H1 (cell line): ENCODE measurements at regions not wholly inside any gene's neighbourhood (a gene's known extent, or its start where the extent isn't known, plus 50 kb on each side); places are given as distances from the start of the nearest gene placed in this dataset.

Source experiments
- CTCF ChIA-PET: fragments of 300-600 bp; sonication (Branson Sonifier 250); formaldehyde crosslinking; loops from one replicate; lab custom pipeline; 2021; ENCODE audit not compliant: partially characterized antibody; lab: Charles Lee
- POLR2A ChIA-PET: fragments of 300-600 bp; sonication (Branson Sonifier 250); formaldehyde crosslinking; loops from one replicate; lab custom pipeline; 2021; ENCODE audit warnings: inconsistent platforms; ENCODE audit not compliant: partially characterized antibody; lab: Charles Lee
- DNase-seq, 2 experiments: peaks; one replicate each; pipeline versions ENCODE4 v3.0.0 to v3.0.0-alpha.2; 2010 to 2022; ENCODE audit warnings: low spot score in 2 of 2, low read depth in 1 of 2, mixed read lengths in 1 of 2
- FAIRE-seq: peaks from 2 replicates; lab custom pipeline; 2011; peaks lifted over from hg19 to GRCh38; lab: Jason Lieb, UNC
- H2AFZ ChIP-seq: 2 replicates; pipeline ENCODE4 v1.8.1; 2012; ENCODE audit warnings: low read length, inconsistent platforms
- H2AK5ac ChIP-seq: 2 replicates; pipeline ENCODE4 v1.6.1; 2013; ENCODE audit warnings: low read depth, low read length
- H2BK120ac ChIP-seq: replicated peaks from 2 replicates; pipeline ENCODE3; 2013; ENCODE audit warnings: low read depth, low read length, inconsistent platforms
- H2BK12ac ChIP-seq: 2 replicates; pipeline ENCODE4 v1.6.1; 2013; ENCODE audit warnings: low read depth, low read length
- H2BK15ac ChIP-seq: 2 replicates; pipeline ENCODE4 v1.6.1; 2013; ENCODE audit warnings: low read length
- H2BK20ac ChIP-seq: 2 replicates; pipeline ENCODE4 v1.6.1; 2013; ENCODE audit warnings: low read length
- H2BK5ac ChIP-seq: 2 replicates; pipeline ENCODE4 v1.6.1; 2013; ENCODE audit warnings: low read depth, low read length
- H3K14ac ChIP-seq: 2 replicates; pipeline ENCODE4 v1.6.1; 2013; ENCODE audit warnings: inconsistent platforms; ENCODE audit not compliant: insufficient read length
- H3K18ac ChIP-seq: 2 replicates; pipeline ENCODE4 v1.6.1; 2013; ENCODE audit warnings: low read length; ENCODE audit errors: extremely low read depth
- H3K23ac ChIP-seq: 2 replicates; pipeline ENCODE4 v1.6.1; 2013; ENCODE audit warnings: inconsistent platforms; ENCODE audit not compliant: insufficient read length
- H3K23me2 ChIP-seq: 2 replicates; pipeline ENCODE4 v1.6.1; 2013; ENCODE audit warnings: low read depth, low read length
- H3K27ac ChIP-seq: 2 replicates; pipeline ENCODE4 v1.6.1; 2011; ENCODE audit warnings: low read depth, low read length, inconsistent platforms
- H3K27me3 ChIP-seq, 4 experiments: replicated peaks in 1 of 4; 1 replicate in 1 of 4; 2 replicates in 3 of 4; pipeline versions ENCODE4 v1.6.1 to v1.8.1; 2011 to 2013; ENCODE audit warnings: low read length in 3 of 4, mild to moderate bottlenecking in 3 of 4, inconsistent platforms in 2 of 4, mixed read lengths in 2 of 4, moderate library complexity in 1 of 4; ENCODE audit not compliant: control insufficient read depth in 3 of 4, insufficient read depth in 3 of 4; ENCODE audit errors: extremely low read depth in 1 of 4
- H3K36me3 ChIP-seq, 4 experiments: 2 replicates each; pipeline versions ENCODE4 v1.6.1 to v1.8.1; 2011 to 2013; ENCODE audit warnings: mild to moderate bottlenecking in 4 of 4, low read length in 3 of 4, moderate library complexity in 2 of 4, control low read depth in 1 of 4, inconsistent platforms in 1 of 4; ENCODE audit not compliant: insufficient read depth in 4 of 4, control insufficient read depth in 2 of 4
- H3K4ac ChIP-seq: replicated peaks from 2 replicates; pipeline ENCODE3; 2013; ENCODE audit warnings: low read length, low read depth, mixed read lengths, inconsistent platforms; ENCODE audit not compliant: insufficient read length
- H3K4me1 ChIP-seq, 4 experiments: replicated peaks in 1 of 4; 1 replicate in 1 of 4; 2 replicates in 3 of 4; pipeline versions ENCODE4 v1.6.1 to v1.8.1; 2011 to 2013; ENCODE audit warnings: low read length in 3 of 4, inconsistent platforms in 2 of 4, mixed read lengths in 1 of 4; ENCODE audit not compliant: insufficient read depth in 4 of 4, control insufficient read depth in 3 of 4
- H3K4me2 ChIP-seq, 2 experiments: 2 replicates each; pipeline versions ENCODE4 v1.6.1 to v1.8.1; 2011 to 2013; ENCODE audit warnings: low read depth in 2 of 2, low read length in 2 of 2, control low read depth in 1 of 2, inconsistent platforms in 1 of 2, mild to moderate bottlenecking in 1 of 2; ENCODE audit not compliant: insufficient read depth in 1 of 2
- H3K4me3 ChIP-seq, 4 experiments: fragments of 200-600, 300-600 bp in 1 of 4; sonication (generic), shearing (Covaris generic), sonication (Bioruptor Twin) in 1 of 4; 2 replicates each; pipeline versions ENCODE4 v1.5.1 to v1.8.1; 2011 to 2016; ENCODE audit warnings: low read length in 4 of 4, low read depth in 3 of 4, control low read depth in 2 of 4, inconsistent platforms in 2 of 4, mild to moderate bottlenecking in 2 of 4, mixed read lengths in 1 of 4, moderate library complexity in 1 of 4; ENCODE audit not compliant: insufficient read depth in 2 of 4; ENCODE audit errors: extremely low read depth in 1 of 4
- H3K56ac ChIP-seq: replicated peaks from 2 replicates; pipeline ENCODE3; 2013; ENCODE audit warnings: low read depth, mild to moderate bottlenecking, mixed read lengths, low read length, inconsistent platforms; ENCODE audit not compliant: insufficient read length
- H3K79me1 ChIP-seq: 2 replicates; pipeline ENCODE4 v1.6.1; 2013; ENCODE audit warnings: low read depth, low read length, control low read depth
- H3K79me2 ChIP-seq, 2 experiments: 2 replicates each; pipeline versions ENCODE4 v1.6.1 to v1.8.1; 2012 to 2013; ENCODE audit warnings: low read length in 2 of 2, mild to moderate bottlenecking in 2 of 2, inconsistent platforms in 1 of 2; ENCODE audit not compliant: insufficient read depth in 2 of 2, control insufficient read depth in 1 of 2
- H3K9ac ChIP-seq, 4 experiments: replicated peaks in 1 of 4; 1 replicate in 1 of 4; 2 replicates in 3 of 4; pipeline versions ENCODE4 v1.6.1 to v1.8.1; 2011 to 2013; ENCODE audit warnings: low read depth in 3 of 4, low read length in 3 of 4, control low read depth in 2 of 4, mild to moderate bottlenecking in 2 of 4, moderate library complexity in 2 of 4, inconsistent platforms in 1 of 4; ENCODE audit errors: extremely low read depth in 1 of 4
- H3K9me3 ChIP-seq, 2 experiments: 2 replicates each; pipeline versions ENCODE4 v1.6.1 to v1.8.1; 2012 to 2013; ENCODE audit warnings: mild to moderate bottlenecking in 2 of 2, moderate library complexity in 2 of 2, control low read depth in 1 of 2, inconsistent platforms in 1 of 2, low read depth in 1 of 2, low read length in 1 of 2, mixed read lengths in 1 of 2; ENCODE audit not compliant: insufficient read depth in 2 of 2
- H4K20me1 ChIP-seq, 2 experiments: replicated peaks in 1 of 2; 2 replicates each; pipeline versions ENCODE3 to v1.8.1; 2011 to 2013; ENCODE audit warnings: inconsistent platforms in 2 of 2, low read length in 2 of 2, mild to moderate bottlenecking in 1 of 2; ENCODE audit not compliant: insufficient read depth in 2 of 2, control insufficient read depth in 1 of 2
- H4K5ac ChIP-seq: 2 replicates; pipeline ENCODE4 v1.6.1; 2013; ENCODE audit warnings: low read length, low read depth, mixed read lengths, inconsistent platforms; ENCODE audit not compliant: insufficient read length
- H4K8ac ChIP-seq: 2 replicates; pipeline ENCODE4 v1.8.0; 2013; ENCODE audit warnings: mild to moderate bottlenecking, moderate library complexity, low read length, inconsistent platforms; ENCODE audit not compliant: insufficient read depth; ENCODE audit errors: extremely low read depth
- H4K91ac ChIP-seq: replicated peaks from 2 replicates; pipeline ENCODE3; 2013; ENCODE audit warnings: low read length, mixed read lengths, inconsistent platforms; ENCODE audit not compliant: insufficient read length
- BRCA1 ChIP-seq: IDR thresholded peaks from 2 replicates; pipeline ENCODE4 v1.6.1; 2012; ENCODE audit warnings: low read depth, low read length, improper control_type of control experiment
- CHD1 ChIP-seq: IDR thresholded peaks from 2 replicates; pipeline ENCODE4 v1.6.1; 2012; ENCODE audit warnings: low read depth, low read length, improper control_type of control experiment
- CHD2 ChIP-seq: IDR thresholded peaks from 2 replicates; pipeline ENCODE4 v1.6.1; 2012; ENCODE audit warnings: low read length, improper control_type of control experiment
- CREB1 ChIP-seq: IDR thresholded peaks from 2 replicates; pipeline ENCODE4 v1.6.1; 2012; ENCODE audit warnings: inconsistent platforms
- EZH2 ChIP-seq: fragments of 200-600 bp; sonication (generic); IDR thresholded peaks from 2 replicates; pipeline ENCODE4 v1.7.1; 2012; ENCODE audit warnings: low read depth, mild to moderate bottlenecking, moderate library complexity, low read length, inconsistent platforms; ENCODE audit not compliant: severe bottlenecking
- JUND ChIP-seq: IDR thresholded peaks from 2 replicates; pipeline ENCODE4 v1.6.1; 2011; ENCODE audit warnings: mild to moderate bottlenecking, improper control_type of control experiment, low read length
- KDM5A ChIP-seq: fragments of 200-600 bp; IDR thresholded peaks from 2 replicates; pipeline ENCODE4 v1.7.1; 2012; ENCODE audit warnings: mild to moderate bottlenecking, low read length, inconsistent platforms, mixed read lengths
- MAFK ChIP-seq: IDR thresholded peaks from 2 replicates; pipeline ENCODE4 v1.6.1; 2012; ENCODE audit warnings: low read depth, mild to moderate bottlenecking, improper control_type of control experiment, low read length
- MAX ChIP-seq: IDR thresholded peaks from 2 replicates; pipeline ENCODE4 v1.6.1; 2012; ENCODE audit warnings: inconsistent platforms
- POLR2A ChIP-seq, 2 experiments: IDR thresholded peaks; 1 replicate in 1 of 2; 2 replicates in 1 of 2; pipeline ENCODE4 v1.6.1; 2011; ENCODE audit warnings: low read depth in 2 of 2, low read length in 2 of 2, mild to moderate bottlenecking in 2 of 2; ENCODE audit errors: control extremely low read depth in 1 of 2
- POLR2AphosphoS5 ChIP-seq: IDR thresholded peaks from 2 replicates; pipeline ENCODE4 v1.6.1; 2011; ENCODE audit warnings: low read depth, low read length
- SIX5 ChIP-seq: IDR thresholded peaks from 2 replicates; pipeline ENCODE4 v1.6.1; 2011; ENCODE audit warnings: mild to moderate bottlenecking, low read depth, low read length
- TEAD4 ChIP-seq: IDR thresholded peaks from 2 replicates; pipeline ENCODE4 v1.6.1; 2012; ENCODE audit warnings: low read depth, low read length, inconsistent platforms, mixed read lengths
- WGBS, 2 experiments: shearing (Covaris generic) in 1 of 2; methylation state at CpG; one replicate each; pipeline versions ENCODE4 v1.1.6 to v1.1.7; 2013 to 2015; ENCODE audit warnings: low lambda C conversion rate in 2 of 2, mixed read lengths in 2 of 2, inconsistent platforms in 1 of 2, low coverage in 1 of 2, missing lambda C conversion rate in 1 of 2; ENCODE audit not compliant: insufficient replicate concordance in 2 of 2, insufficient coverage in 1 of 2, insufficient read length in 1 of 2; ENCODE audit errors: extremely low coverage in 1 of 2, missing lambda C conversion rate in 1 of 2; 5-methylcytosine and 5-hydroxymethylcytosine counted together

GRCh38 chr6:86273936-86274335, 631.2 kb upstream of the SYNCRIP start:
- FAIRE-seq = no peak
- no peak overlapping the region for H3K14ac ChIP-seq
- H2BK12ac ChIP-seq = no peak overlapping the region
- ChIA-PET POLR2A (no interaction called here), CTCF (no interaction called here)
- TF ChIP-seq CHD2 = no peak
- TF ChIP-seq POLR2A (IDR thresholded peaks at IDR 0.05; ENCODE audit: control extremely low read depth in 1 of 2, low read depth in 2 of 2, low read length in 2 of 2) = no peak
- no peak for TF ChIP-seq KDM5A
- TF ChIP-seq TEAD4 = no peak
- no peak for TF ChIP-seq SIX5
- no peak for TF ChIP-seq BRCA1
- TF ChIP-seq CREB1 = no peak
- no peak for TF ChIP-seq MAX
- no peak for TF ChIP-seq EZH2
- TF ChIP-seq CHD1 = no peak
- TF ChIP-seq JUND = no peak
- no peak for TF ChIP-seq POLR2AphosphoS5
- TF ChIP-seq MAFK = no peak
- H3K79me1 ChIP-seq = no peaks in the 10 kb centered on the region
- no peak overlapping the region for H2BK15ac ChIP-seq
- no peaks in the 10 kb centered on the region for H3K79me2 ChIP-seq
- H3K56ac ChIP-seq = no peak overlapping the region
- 86% methylated on average over 2 of the region's 2 CpGs; no CpG with 5 or more reads in 1 of the 2 experiments for WGBS, 2 experiments
- no peaks in the 10 kb centered on the region for H3K9me3 ChIP-seq
- no peak overlapping the region for H4K5ac ChIP-seq
- no peak overlapping the region for H3K4me3 ChIP-seq
- no peak overlapping the region for H3K27ac ChIP-seq
- H2AK5ac ChIP-seq = no peak overlapping the region
- no peak overlapping the region for H2BK5ac ChIP-seq
- no peak for DNase-seq
- no peaks in the 10 kb centered on the region for H4K20me1 ChIP-seq
- H3K4me2 ChIP-seq = no peak overlapping the region
- H2BK120ac ChIP-seq = no peak overlapping the region
- no peak overlapping the region for H3K23ac ChIP-seq
- no peak overlapping the region for H4K91ac ChIP-seq
- no peaks in the 10 kb centered on the region for H3K23me2 ChIP-seq
- H3K4ac ChIP-seq = no peak overlapping the region
- H3K18ac ChIP-seq = no peak overlapping the region
- H2AFZ ChIP-seq = no peak overlapping the region
- H3K27me3 ChIP-seq = no peaks in the 10 kb centered on the region
- H4K8ac ChIP-seq = no peak overlapping the region
- no peaks in the 10 kb centered on the region for H3K36me3 ChIP-seq
- H2BK20ac ChIP-seq = no peak overlapping the region
- H3K9ac ChIP-seq = no peak overlapping the region
- H3K4me1 ChIP-seq = no peaks in the 10 kb centered on the region
